ENCODE measurements at regions not wholly inside any gene's neighbourhood (a gene's known extent, or its start where the extent isn't known, plus 50 kb on each side); places are given as distances from the start of the nearest gene placed in this dataset.

DNA sequence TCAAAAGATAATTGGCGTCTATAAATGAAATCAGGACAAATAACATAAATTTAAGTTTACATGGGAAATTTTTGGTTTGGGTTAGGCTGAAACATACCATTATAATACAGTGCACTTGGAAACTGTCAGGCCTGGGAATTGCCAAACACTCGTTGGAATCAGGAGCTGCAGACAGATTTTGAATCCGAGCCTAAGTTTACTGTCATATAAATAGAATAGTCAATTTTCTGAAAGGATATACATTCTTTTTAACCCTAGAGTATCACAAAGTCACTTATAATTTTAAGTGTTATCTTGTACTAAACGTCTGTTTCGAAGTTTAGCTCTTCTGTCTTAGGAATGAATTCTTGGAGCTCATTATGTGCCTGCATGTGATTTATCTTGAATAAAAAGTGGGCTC is 234.1 kb downstream of the VEGFC start:
- H3K79me2 ChIP-seq (ENCODE audit: insufficient read depth, low read length): no peaks in the 10 kb centered on the region
- H2AFZ ChIP-seq (ENCODE audit: low read length): no peak overlapping the region
- TF ChIP-seq ZNF446 (CRISPR knock-in tag; IDR thresholded peaks at IDR 0.05) (no peak), NAIF1 (CRISPR knock-in tag; IDR thresholded peaks at IDR 0.05; ENCODE audit: borderline replicate concordance) (no peak), KLF11 (CRISPR knock-in tag; IDR thresholded peaks at IDR 0.05) (no peak), ZNF468 (CRISPR knock-in tag; IDR thresholded peaks at IDR 0.05) (no peak), NPAS2 (CRISPR knock-in tag; IDR thresholded peaks at IDR 0.05; ENCODE audit: borderline replicate concordance) (no peak), PPARG (CRISPR knock-in tag; conservative IDR thresholded peaks at IDR 0.05) (no peak)
- TF ChIP-seq, protein P1, sequence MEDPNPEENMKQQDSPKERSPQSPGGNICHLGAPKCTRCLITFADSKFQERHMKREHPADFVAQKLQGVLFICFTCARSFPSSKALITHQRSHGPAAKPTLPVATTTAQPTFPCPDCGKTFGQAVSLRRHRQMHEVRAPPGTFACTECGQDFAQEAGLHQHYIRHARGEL (CRISPR knock-in tag; IDR thresholded peaks at IDR 0.05): no peak
- TF ChIP-seq, protein P2, sequence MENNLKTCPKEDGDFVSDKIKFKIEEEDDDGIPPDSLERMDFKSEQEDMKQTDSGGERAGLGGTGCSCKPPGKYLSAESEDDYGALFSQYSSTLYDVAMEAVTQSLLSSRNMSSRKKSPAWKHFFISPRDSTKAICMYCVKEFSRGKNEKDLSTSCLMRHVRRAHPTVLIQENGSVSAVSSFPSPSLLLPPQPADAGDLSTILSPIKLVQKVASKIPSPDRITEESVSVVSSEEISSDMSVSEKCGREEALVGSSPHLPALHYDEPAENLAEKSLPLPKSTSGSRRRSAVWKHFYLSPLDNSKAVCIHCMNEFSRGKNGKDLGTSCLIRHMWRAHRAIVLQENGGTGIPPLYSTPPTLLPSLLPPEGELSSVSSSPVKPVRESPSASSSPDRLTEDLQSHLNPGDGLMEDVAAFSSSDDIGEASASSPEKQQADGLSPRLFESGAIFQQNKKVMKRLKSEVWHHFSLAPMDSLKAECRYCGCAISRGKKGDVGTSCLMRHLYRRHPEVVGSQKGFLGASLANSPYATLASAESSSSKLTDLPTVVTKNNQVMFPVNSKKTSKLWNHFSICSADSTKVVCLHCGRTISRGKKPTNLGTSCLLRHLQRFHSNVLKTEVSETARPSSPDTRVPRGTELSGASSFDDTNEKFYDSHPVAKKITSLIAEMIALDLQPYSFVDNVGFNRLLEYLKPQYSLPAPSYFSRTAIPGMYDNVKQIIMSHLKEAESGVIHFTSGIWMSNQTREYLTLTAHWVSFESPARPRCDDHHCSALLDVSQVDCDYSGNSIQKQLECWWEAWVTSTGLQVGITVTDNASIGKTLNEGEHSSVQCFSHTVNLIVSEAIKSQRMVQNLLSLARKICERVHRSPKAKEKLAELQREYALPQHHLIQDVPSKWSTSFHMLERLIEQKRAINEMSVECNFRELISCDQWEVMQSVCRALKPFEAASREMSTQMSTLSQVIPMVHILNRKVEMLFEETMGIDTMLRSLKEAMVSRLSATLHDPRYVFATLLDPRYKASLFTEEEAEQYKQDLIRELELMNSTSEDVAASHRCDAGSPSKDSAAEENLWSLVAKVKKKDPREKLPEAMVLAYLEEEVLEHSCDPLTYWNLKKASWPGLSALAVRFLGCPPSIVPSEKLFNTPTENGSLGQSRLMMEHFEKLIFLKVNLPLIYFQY (CRISPR knock-in tag; IDR thresholded peaks at IDR 0.05; ENCODE audit: borderline replicate concordance): no peak
- no peak overlapping the region for H3K9ac ChIP-seq (ENCODE audit: insufficient read depth, low read depth, low read length)
- intact Hi-C loops (cut with micrococcal nuclease; ENCODE audit: unreplicated experiment): no loop called here
- H3K4me1 ChIP-seq (ENCODE audit: insufficient read depth, low read length): no peaks in the 10 kb centered on the region
- H3K27me3 ChIP-seq (ENCODE audit: control insufficient read depth in 1 of 2, insufficient read depth in 2 of 2, low read length in 2 of 2): no peaks in the 10 kb centered on the region
- in situ Hi-C loops (cut with HindIII; ENCODE audit: extremely low pct_ligation_motif_present, low pct_unique_long_range_greater_than_20kb): no loop called here
- DNase-seq (ENCODE audit: low spot score) (no peak), ATAC-seq (no peak), FAIRE-seq (no peak)
- ChIA-PET CTCF (ENCODE audit: low intra/inter-chr PET ratio, low total read pairs) (no interaction called here), POLR2A (no interaction called here)
- no peak overlapping the region for H3K27ac ChIP-seq (ENCODE audit: extremely low read length, insufficient read depth, low read length)
- H3K4me2 ChIP-seq (ENCODE audit: low read depth, low read length): no peak overlapping the region
- BruUV-seq (replicated peaks): no TSS peak
- no peaks in the 10 kb centered on the region for H3K36me3 ChIP-seq (replicated peaks in 1 of 2; ENCODE audit: control insufficient read depth in 1 of 2, insufficient read depth in 2 of 2, low read length in 2 of 2)
- H4K20me1 ChIP-seq (ENCODE audit: insufficient read depth, low read length): no peaks in the 10 kb centered on the region
- H3K4me3 ChIP-seq (replicated peaks in 1 of 3; ENCODE audit: insufficient read depth in 1 of 3, low read depth in 2 of 3, low read length in 3 of 3): no peak overlapping the region
- WGBS (ENCODE audit: low lambda C conversion rate): 8% methylated on average over 5 of the region's 5 CpGs
- H3K9me3 ChIP-seq (ENCODE audit: low read length): no peaks in the 10 kb centered on the region
